GM21825 (cell line): ENCODE measurements at regions not wholly inside any gene's neighbourhood (a gene's known extent, or its start where the extent isn't known, plus 50 kb on each side); places are given as distances from the start of the nearest gene placed in this dataset.
"Not testable (repeated sequence)": the region's sequence is repeated elsewhere in the genome, so short reads cannot be mapped to it uniquely, and the experiment has no call there.

Experiments
- ATAC-seq: cut with Tn5 transposase; IDR thresholded peaks from one replicate; pipeline ENCODE4 v1.9.1; 2021; ENCODE audit warnings: mild to moderate bottlenecking, moderate library complexity; ENCODE audit not compliant: unreplicated experiment

- ATAC-seq = no peak
Observed at GRCh38 chr12:105423237-105423636, 92.7 kb downstream of the C12orf75 start.

GRCh38 chr12:105423921-105424320 lies 93.4 kb downstream of the C12orf75 start:
- no peak for ATAC-seq

GRCh38 chr12:105425254-105426174 lies 95.0 kb downstream of the C12orf75 start:
- ATAC-seq = no peak

- no peak for ATAC-seq
Observed at GRCh38 chr12:105426766-105427165, 96.3 kb downstream of the C12orf75 start.

- no peak for ATAC-seq
Observed at GRCh38 chr12:105427883-105428282, 97.4 kb downstream of the C12orf75 start.

GRCh38 chr12:105428793-105429395 lies 98.4 kb downstream of the C12orf75 start:
- ATAC-seq = no peak

- ATAC-seq = no peak
Observed at GRCh38 chr12:105429511-105429910, 99.0 kb downstream of the C12orf75 start.

- no peak for ATAC-seq
Observed at GRCh38 chr12:105431537-105432100, 101.1 kb downstream of the C12orf75 start.

- no peak for ATAC-seq
Observed at GRCh38 chr12:105433804-105434203, 103.3 kb downstream of the C12orf75 start.

- no peak for ATAC-seq
Observed at GRCh38 chr12:105436636-105437035, 106.1 kb downstream of the C12orf75 start.

GRCh38 chr12:105440037-105440664 lies 109.7 kb downstream of the C12orf75 start:
- ATAC-seq = no peak

GRCh38 chr12:105443802-105444652 lies 113.5 kb downstream of the C12orf75 start:
- no peak for ATAC-seq

- no peak for ATAC-seq
Observed at GRCh38 chr12:105444653-105445102, 114.2 kb downstream of the C12orf75 start.

GRCh38 chr12:105445249-105445648 lies 114.8 kb downstream of the C12orf75 start:
- ATAC-seq = no peak

- no peak for ATAC-seq
Observed at GRCh38 chr12:105445649-105446048, 115.2 kb downstream of the C12orf75 start.

GRCh38 chr12:105446460-105446859 lies 116.0 kb downstream of the C12orf75 start:
- not testable (repeated sequence) for ATAC-seq

- no peak for ATAC-seq
Observed at GRCh38 chr12:105449431-105449830, 118.9 kb downstream of the C12orf75 start.

- ATAC-seq = no peak
Observed at GRCh38 chr12:105451211-105451610, 120.7 kb downstream of the C12orf75 start.

GRCh38 chr12:105451798-105452197 lies 121.3 kb downstream of the C12orf75 start:
- no peak for ATAC-seq

- no peak for ATAC-seq
Observed at GRCh38 chr12:105453316-105453715, 122.8 kb downstream of the C12orf75 start.
